ENCODE measurements at regions not wholly inside any gene's neighbourhood (a gene's known extent, or its start where the extent isn't known, plus 50 kb on each side); places are given as distances from the start of the nearest gene placed in this dataset.

DNA sequence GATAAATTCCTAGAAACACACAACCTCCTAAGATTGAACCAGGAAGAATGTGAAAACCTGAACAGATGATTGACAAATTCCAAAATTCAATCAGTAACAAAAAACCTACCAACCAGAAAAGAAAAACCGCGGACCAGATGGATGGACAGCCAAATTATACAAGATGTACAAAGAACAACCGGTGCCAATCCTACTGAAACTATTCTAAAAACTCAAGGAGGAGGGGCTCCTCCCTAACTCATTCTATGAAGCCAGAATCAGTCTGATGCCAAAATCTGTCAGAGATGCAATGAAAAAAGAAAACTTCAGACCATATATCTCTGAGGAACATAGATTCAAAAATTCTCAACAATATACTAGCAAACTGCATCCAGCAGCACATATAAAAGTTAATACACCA is 262.4 kb upstream of the DAB1 start:
- WGBS (ENCODE audit: insufficient coverage) = no CpG with 5 or more reads among the region's 3 CpGs
- ATAC-seq (ENCODE audit: low read depth) (no peak), DNase-seq (no peak)
- Histone ChIP-seq H3K9ac (ENCODE audit: low read length) (no peak overlapping the region), H3K27ac (ENCODE audit: low read length in 2 of 2) (no peak overlapping the region), H2AFZ (ENCODE audit: insufficient read depth, low read depth, low read length, poor library complexity, severe bottlenecking) (no peak overlapping the region), H3K4me3 (ENCODE audit: control extremely low read depth in 1 of 5, extremely low read depth in 1 of 5, insufficient read depth in 1 of 5, low read depth in 2 of 5, low read length in 4 of 5) (no peak overlapping the region), H3K9me3 (ENCODE audit: control extremely low read depth in 1 of 3, control insufficient read depth in 2 of 3, insufficient read depth in 1 of 3, low read length in 2 of 3) (peaks cover 0 to 8% (median 0%) of the 10 kb centered on the region in 3 donors), H4K20me1 (ENCODE audit: control insufficient read depth, insufficient read depth, low read length, poor library complexity, severe bottlenecking) (no peaks in the 10 kb centered on the region), H3K4me2 (replicated peaks; ENCODE audit: low read depth, low read length, poor library complexity, severe bottlenecking) (no peak overlapping the region), H3K79me2 (ENCODE audit: control insufficient read depth, insufficient read depth, low read length) (no peaks in the 10 kb centered on the region), H3K36me3 (replicated peaks in 1 of 2; ENCODE audit: control extremely low read depth in 1 of 2, control insufficient read depth in 1 of 2, extremely low read depth in 1 of 2, insufficient read depth in 2 of 2, low read length in 1 of 2) (no peaks in the 10 kb centered on the region), H3K4me1 (ENCODE audit: control insufficient read depth in 2 of 2, insufficient read depth in 2 of 2, low read length in 2 of 2) (no peaks in the 10 kb centered on the region), H3K27me3 (replicated peaks in 1 of 4; ENCODE audit: control extremely low read depth in 1 of 4, control insufficient read depth in 3 of 4, insufficient read depth in 4 of 4, low read length in 3 of 4) (no peaks in the 10 kb centered on the region)
- TF ChIP-seq EZH2 (IDR thresholded peaks at IDR 0.05; ENCODE audit: borderline replicate concordance, insufficient read depth, low read depth, low read length, poor library complexity, severe bottlenecking) = no peak
- TF ChIP-seq, protein P1, sequence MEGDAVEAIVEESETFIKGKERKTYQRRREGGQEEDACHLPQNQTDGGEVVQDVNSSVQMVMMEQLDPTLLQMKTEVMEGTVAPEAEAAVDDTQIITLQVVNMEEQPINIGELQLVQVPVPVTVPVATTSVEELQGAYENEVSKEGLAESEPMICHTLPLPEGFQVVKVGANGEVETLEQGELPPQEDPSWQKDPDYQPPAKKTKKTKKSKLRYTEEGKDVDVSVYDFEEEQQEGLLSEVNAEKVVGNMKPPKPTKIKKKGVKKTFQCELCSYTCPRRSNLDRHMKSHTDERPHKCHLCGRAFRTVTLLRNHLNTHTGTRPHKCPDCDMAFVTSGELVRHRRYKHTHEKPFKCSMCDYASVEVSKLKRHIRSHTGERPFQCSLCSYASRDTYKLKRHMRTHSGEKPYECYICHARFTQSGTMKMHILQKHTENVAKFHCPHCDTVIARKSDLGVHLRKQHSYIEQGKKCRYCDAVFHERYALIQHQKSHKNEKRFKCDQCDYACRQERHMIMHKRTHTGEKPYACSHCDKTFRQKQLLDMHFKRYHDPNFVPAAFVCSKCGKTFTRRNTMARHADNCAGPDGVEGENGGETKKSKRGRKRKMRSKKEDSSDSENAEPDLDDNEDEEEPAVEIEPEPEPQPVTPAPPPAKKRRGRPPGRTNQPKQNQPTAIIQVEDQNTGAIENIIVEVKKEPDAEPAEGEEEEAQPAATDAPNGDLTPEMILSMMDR (IDR thresholded peaks at IDR 0.05) = no peak
- Mint-ChIP-seq H3K27ac (no peak overlapping the region), H3K4me1 (no peaks in the 10 kb centered on the region), H3K4me3 (no peak overlapping the region), H3K9me3 (ENCODE audit: insufficient read depth) (peaks cover 6% of the 10 kb centered on the region), H3K27me3 (peaks cover 3% of the 10 kb centered on the region)
- intact Hi-C loops (cut with micrococcal nuclease) = no loop called here
- POLR2A ChIA-PET = no interaction called here
- CTCF ChIA-PET = no interaction called here

DNA sequence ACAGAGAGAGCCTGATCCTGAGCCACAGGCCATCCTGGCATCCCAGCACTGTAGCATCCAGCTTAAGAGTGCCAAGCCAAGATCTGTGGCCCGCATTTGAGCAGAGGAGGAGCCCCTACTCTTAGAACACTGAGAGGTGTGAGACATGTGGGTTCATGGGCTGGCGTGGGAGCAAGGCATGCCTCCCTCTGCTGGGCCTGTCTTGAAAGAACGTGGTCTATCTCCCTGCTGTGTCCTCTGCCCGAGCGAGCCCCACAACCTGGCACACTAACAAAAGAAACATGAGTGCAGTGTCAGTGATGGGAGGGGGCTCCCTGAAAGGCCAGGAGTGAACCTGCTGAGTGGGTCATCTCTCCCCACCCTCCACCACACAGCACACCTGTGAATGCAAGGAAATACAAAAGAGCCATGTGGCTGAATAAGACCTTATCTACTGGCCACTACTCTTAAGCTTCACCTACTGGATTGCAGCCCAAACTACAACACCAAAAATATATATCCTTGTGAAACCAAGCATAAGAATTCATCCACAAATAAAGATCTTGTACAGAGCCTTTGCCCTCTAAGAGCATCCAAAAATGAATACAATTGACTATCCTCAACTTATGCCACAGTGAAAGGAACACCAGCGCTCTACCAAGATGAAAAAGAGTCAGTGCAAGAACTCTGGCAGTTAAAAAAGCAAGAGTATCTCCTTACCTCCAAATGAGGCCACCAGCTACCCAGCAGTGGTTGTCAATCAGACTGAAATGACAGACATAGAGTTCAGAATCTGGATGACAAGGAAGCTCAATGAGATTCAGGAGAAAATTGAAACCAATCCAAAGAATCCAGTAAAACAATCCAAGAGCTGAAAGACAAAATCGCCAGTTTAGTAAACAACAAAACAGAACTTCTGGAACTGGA is 259.4 kb upstream of the DAB1 start:
- no peak overlapping the region for H3K4me2 ChIP-seq (replicated peaks; ENCODE audit: low read depth, low read length, poor library complexity, severe bottlenecking)

More for the DNA sequence above, 259.4 kb upstream of the DAB1 start:
- WGBS (ENCODE audit: insufficient coverage) = 90% methylated on average over 5 of the region's 7 CpGs
- Histone ChIP-seq H3K9ac (ENCODE audit: low read length) (no peak overlapping the region), H3K4me3 (ENCODE audit: control extremely low read depth in 1 of 5, extremely low read depth in 1 of 5, insufficient read depth in 1 of 5, low read depth in 2 of 5, low read length in 4 of 5) (no peak overlapping the region), H3K9me3 (ENCODE audit: control extremely low read depth in 1 of 3, control insufficient read depth in 2 of 3, insufficient read depth in 1 of 3, low read length in 2 of 3) (peaks cover 0 to 8% (median 2%) of the 10 kb centered on the region in 3 donors), H2AFZ (ENCODE audit: insufficient read depth, low read depth, low read length, poor library complexity, severe bottlenecking) (no peak overlapping the region), H3K36me3 (replicated peaks in 1 of 2; ENCODE audit: control extremely low read depth in 1 of 2, control insufficient read depth in 1 of 2, extremely low read depth in 1 of 2, insufficient read depth in 2 of 2, low read length in 1 of 2) (no peaks in the 10 kb centered on the region), H3K4me1 (ENCODE audit: control insufficient read depth in 2 of 2, insufficient read depth in 2 of 2, low read length in 2 of 2) (no peaks in the 10 kb centered on the region), H4K20me1 (ENCODE audit: control insufficient read depth, insufficient read depth, low read length, poor library complexity, severe bottlenecking) (no peaks in the 10 kb centered on the region), H3K27me3 (replicated peaks in 1 of 4; ENCODE audit: control extremely low read depth in 1 of 4, control insufficient read depth in 3 of 4, insufficient read depth in 4 of 4, low read length in 3 of 4) (no peaks in the 10 kb centered on the region), H3K27ac (ENCODE audit: low read length in 2 of 2) (no peak overlapping the region), H3K79me2 (ENCODE audit: control insufficient read depth, insufficient read depth, low read length) (no peaks in the 10 kb centered on the region)
- no peaks in the 10 kb centered on the region for H3K9me3 Mint-ChIP-seq (ENCODE audit: insufficient read depth)
- POLR2A ChIA-PET = no interaction called here
- DNase-seq = no peak
- no peak for TF ChIP-seq EZH2 (IDR thresholded peaks at IDR 0.05; ENCODE audit: borderline replicate concordance, insufficient read depth, low read depth, low read length, poor library complexity, severe bottlenecking)
- TF ChIP-seq, protein P1 (IDR thresholded peaks at IDR 0.05) = no peak
- no peaks in the 10 kb centered on the region for H3K4me1 Mint-ChIP-seq
- H3K27me3 Mint-ChIP-seq = peaks cover 3% of the 10 kb centered on the region
- intact Hi-C loops (cut with micrococcal nuclease) = no loop called here
- no peak for ATAC-seq (ENCODE audit: low read depth)
- H3K4me3 Mint-ChIP-seq = no peak overlapping the region
- H3K27ac Mint-ChIP-seq = no peak overlapping the region
- CTCF ChIA-PET = no interaction called here
